HEK293T (cell line): ENCODE measurements at regions not wholly inside any gene's neighbourhood (a gene's known extent, or its start where the extent isn't known, plus 50 kb on each side); places are given as distances from the start of the nearest gene placed in this dataset.

ENCODE experiments used
- BHLHE40 ChIP-seq: fragments of 450-650 bp; IDR thresholded peaks from 2 replicates; pipeline ENCODE4 v1.6.1; 2016; ENCODE audit warnings: mild to moderate bottlenecking, moderate library complexity, borderline replicate concordance
- ELF4 ChIP-seq: fragments of 450-650 bp; IDR thresholded peaks from 2 replicates; pipeline ENCODE4 v1.6.1; 2017; ENCODE audit warnings: antibody characterized with exemption
- FOXM1 ChIP-seq: fragments of 450-650 bp; IDR thresholded peaks from 2 replicates; pipeline ENCODE4 v1.6.1; 2017; ENCODE audit warnings: mild to moderate bottlenecking, borderline replicate concordance
- L3MBTL2 ChIP-seq: fragments of 450-650 bp; conservative IDR thresholded peaks from 2 replicates; pipeline ENCODE4 v1.6.1; 2016; ENCODE audit warnings: mild to moderate bottlenecking
- LEF1 ChIP-seq: fragments of 450-650 bp; IDR thresholded peaks from 2 replicates; pipeline ENCODE4 v1.6.1; 2017; ENCODE audit warnings: mild to moderate bottlenecking, borderline replicate concordance
- NFRKB ChIP-seq: fragments of 450-650 bp; IDR thresholded peaks from 2 replicates; pipeline ENCODE4 v1.6.1; 2016; ENCODE audit warnings: mild to moderate bottlenecking, moderate library complexity
- SP1 ChIP-seq: fragments of 450-650 bp; IDR thresholded peaks from 2 replicates; pipeline ENCODE4 v1.6.1; 2017
- TARDBP ChIP-seq: fragments of 450-650 bp; IDR thresholded peaks from 2 replicates; pipeline ENCODE4 v1.6.1; 2016
- ZNF384 ChIP-seq: fragments of 450-650 bp; IDR thresholded peaks from 2 replicates; pipeline ENCODE4 v1.6.1; 2016

DNA sequence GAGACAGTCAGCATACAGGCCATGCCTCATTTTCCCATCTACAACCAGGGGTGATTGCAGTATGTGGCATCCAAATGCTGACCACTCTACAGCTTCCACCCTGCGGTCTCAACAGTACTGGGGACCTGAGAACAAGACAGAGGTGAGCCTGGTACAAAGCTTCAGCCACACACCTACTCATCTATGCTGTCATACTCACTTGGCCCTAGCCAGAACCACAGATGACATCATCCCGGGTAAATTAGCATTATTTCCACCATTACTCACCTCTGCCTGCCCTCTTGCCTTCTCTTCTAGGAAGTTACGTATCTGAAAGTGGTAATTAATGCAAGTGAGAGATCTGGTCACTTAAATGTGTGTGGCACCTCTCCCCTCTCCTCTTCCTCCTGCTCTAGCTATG lies 208.2 kb upstream of the ARL4C start:
- TF ChIP-seq SP1 (no peak), ZNF384 (no peak), FOXM1 (no peak), BHLHE40 (no peak), ELF4 (no peak), LEF1 (no peak), TARDBP (no peak), NFRKB (no peak), L3MBTL2 (no peak)
